NCI-H446 (cell line): ENCODE measurements at regions not wholly inside any gene's neighbourhood (a gene's known extent, or its start where the extent isn't known, plus 50 kb on each side); places are given as distances from the start of the nearest gene placed in this dataset.
"Not testable (repeated sequence)": the region's sequence is repeated elsewhere in the genome, so short reads cannot be mapped to it uniquely, and the experiment has no call there.

ENCODE experiments used
- DNase-seq, 2 experiments: peaks; one replicate each; lab custom pipeline; 2025; lab: John Stamatoyannopoulos, UW

GRCh38 chr7:153942036-153942435 is 110.2 kb upstream of the DPP6 start:
- DNase-seq, result no peak

- no peak for DNase-seq
Observed at GRCh38 chr7:153943457-153943856, 108.7 kb upstream of the DPP6 start.

GRCh38 chr7:153943861-153944260 is 108.3 kb upstream of the DPP6 start:
- no peak for DNase-seq

- no peak for DNase-seq
Observed at GRCh38 chr7:153948060-153948459, 104.1 kb upstream of the DPP6 start.

- DNase-seq, result no peak
Observed at GRCh38 chr7:153951316-153951715, 100.9 kb upstream of the DPP6 start.

- DNase-seq, result no peak
Observed at GRCh38 chr7:153954477-153954876, 97.7 kb upstream of the DPP6 start.

GRCh38 chr7:153957677-153958076 is 94.5 kb upstream of the DPP6 start:
- DNase-seq, result not testable (repeated sequence)

- DNase-seq, result not testable (repeated sequence)
Observed at GRCh38 chr7:153958381-153958780, 93.8 kb upstream of the DPP6 start.

- DNase-seq, result not testable (repeated sequence)
Observed at GRCh38 chr7:153958789-153959188, 93.4 kb upstream of the DPP6 start.

GRCh38 chr7:153964481-153965112 is 87.6 kb upstream of the DPP6 start:
- DNase-seq, result not testable (repeated sequence)

GRCh38 chr7:153969016-153969415 is 83.2 kb upstream of the DPP6 start:
- DNase-seq, result not testable (repeated sequence)

GRCh38 chr7:153974603-153975002 is 77.6 kb upstream of the DPP6 start:
- DNase-seq, result not testable (repeated sequence)

GRCh38 chr7:153976745-153977144 is 75.5 kb upstream of the DPP6 start:
- DNase-seq, result not testable (repeated sequence)

- DNase-seq, result not testable (repeated sequence)
Observed at GRCh38 chr7:153983186-153983585, 69.0 kb upstream of the DPP6 start.

GRCh38 chr7:153989066-153989627 is 63.1 kb upstream of the DPP6 start:
- not testable (repeated sequence) for DNase-seq

- DNase-seq, result not testable (repeated sequence)
Observed at GRCh38 chr7:153989742-153990425, 62.3 kb upstream of the DPP6 start.

- not testable (repeated sequence) for DNase-seq
Observed at GRCh38 chr7:153991471-153991870, 60.7 kb upstream of the DPP6 start.

GRCh38 chr7:153993402-153993801 is 58.8 kb upstream of the DPP6 start:
- not testable (repeated sequence) for DNase-seq

GRCh38 chr7:153998896-153999295 is 53.3 kb upstream of the DPP6 start:
- not testable (repeated sequence) for DNase-seq
